ENCODE measurements at regions not wholly inside any gene's neighbourhood (a gene's known extent, or its start where the extent isn't known, plus 50 kb on each side); places are given as distances from the start of the nearest gene placed in this dataset.

GRCh38 chr2:239892441-239893235 is 132.5 kb downstream of the NDUFA10 start:
- TF ChIP-seq CTCF (IDR thresholded peaks at IDR 0.05; ENCODE audit: insufficient read depth, low read depth, low read length, missing control alignments) = no peak
- H3K4me3 ChIP-seq (ENCODE audit: low read length) = no peak overlapping the region
- DNase-seq (ENCODE audit: low read depth) = no peak

- no peak for DNase-seq (ENCODE audit: low read depth)
- no peak overlapping the region for H3K4me3 ChIP-seq (ENCODE audit: low read length)
- TF ChIP-seq CTCF (IDR thresholded peaks at IDR 0.05; ENCODE audit: insufficient read depth, low read depth, low read length, missing control alignments) = no peak
Measured at GRCh38 chr2:239891698-239892097, 133.4 kb downstream of the NDUFA10 start.

GRCh38 chr2:239890206-239890746 is 134.9 kb downstream of the NDUFA10 start:
- DNase-seq (ENCODE audit: low read depth) = no peak
- no peak for TF ChIP-seq CTCF (IDR thresholded peaks at IDR 0.05; ENCODE audit: insufficient read depth, low read depth, low read length, missing control alignments)
- H3K4me3 ChIP-seq (ENCODE audit: low read length) = no peak overlapping the region

GRCh38 chr2:239889641-239890121 is 135.5 kb downstream of the NDUFA10 start:
- DNase-seq (ENCODE audit: low read depth) = no peak
- no peak overlapping the region for H3K4me3 ChIP-seq (ENCODE audit: low read length)
- no peak for TF ChIP-seq CTCF (IDR thresholded peaks at IDR 0.05; ENCODE audit: insufficient read depth, low read depth, low read length, missing control alignments)

- DNase-seq (ENCODE audit: low read depth) = peak; percentile 24
- no peak overlapping the region for H3K4me3 ChIP-seq (ENCODE audit: low read length)
- TF ChIP-seq CTCF (IDR thresholded peaks at IDR 0.05; ENCODE audit: insufficient read depth, low read depth, low read length, missing control alignments) = no peak
Measured at GRCh38 chr2:239887604-239888003, 137.5 kb downstream of the NDUFA10 start.

GRCh38 chr2:239886781-239887180 is 138.4 kb downstream of the NDUFA10 start:
- no peak for TF ChIP-seq CTCF (IDR thresholded peaks at IDR 0.05; ENCODE audit: insufficient read depth, low read depth, low read length, missing control alignments)
- no peak for DNase-seq (ENCODE audit: low read depth)
- H3K4me3 ChIP-seq (ENCODE audit: low read length) = no peak overlapping the region
